ENCODE measurements at regions not wholly inside any gene's neighbourhood (a gene's known extent, or its start where the extent isn't known, plus 50 kb on each side); places are given as distances from the start of the nearest gene placed in this dataset.

DNA sequence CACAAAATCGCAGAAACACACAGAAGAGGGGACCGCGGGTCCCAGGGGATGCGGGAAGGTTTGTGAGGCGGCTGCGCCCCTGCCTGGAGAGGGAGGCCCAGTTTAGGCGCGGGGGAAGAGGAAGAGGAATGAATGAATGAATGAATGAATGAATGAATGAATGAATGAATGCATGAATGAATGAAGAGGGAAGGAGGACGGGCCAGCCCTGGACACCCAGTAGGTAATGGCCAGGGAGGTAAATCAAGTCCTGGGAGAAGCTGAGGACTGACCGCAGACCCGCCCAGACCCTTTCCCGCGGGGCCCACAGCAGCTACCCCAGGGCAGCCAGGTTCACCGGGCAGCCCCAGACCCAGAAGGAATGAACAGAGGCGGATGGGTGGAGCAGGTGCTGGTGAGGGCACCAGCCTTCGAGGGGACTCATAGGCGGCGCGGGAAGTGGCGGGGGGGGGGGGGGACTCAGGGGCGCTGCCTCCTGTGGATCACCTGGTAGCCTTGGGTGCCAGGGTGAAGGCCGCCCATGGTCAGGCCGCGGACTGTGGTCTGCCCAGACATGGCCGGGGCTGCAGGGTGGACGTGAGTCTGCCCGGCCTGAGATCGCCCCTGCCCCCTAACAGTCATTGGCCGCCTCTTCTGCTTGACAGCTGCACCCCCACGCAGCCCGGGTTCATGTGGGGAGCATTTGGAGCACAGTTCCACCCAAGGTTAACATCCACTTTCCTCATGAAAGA lies 192.0 kb upstream of the PDE10A start:
- DNase-seq (ENCODE audit: low spot score), result no peak
- no peak for FAIRE-seq
- in situ Hi-C loops (cut with HindIII; ENCODE audit: extremely low pct_ligation_motif_present, low pct_unique_long_range_greater_than_20kb), result loop anchor here (5.0 kb wide), 1 partner anchor 123 kb away; no protein-coding TSS in a partner anchor
- no peak overlapping the region for H2AFZ ChIP-seq (ENCODE audit: low read length)
- H4K20me1 ChIP-seq (ENCODE audit: insufficient read depth, low read length), result no peaks in the 10 kb centered on the region
- H3K79me2 ChIP-seq (ENCODE audit: insufficient read depth, low read length), result no peaks in the 10 kb centered on the region
- peaks cover 6 to 43% of the 10 kb centered on the region in 2 experiments; a peak in 4 of 5 replicates for H3K27me3 ChIP-seq (ENCODE audit: control insufficient read depth in 1 of 2, insufficient read depth in 2 of 2, low read length in 2 of 2)
- no peak overlapping the region for H3K27ac ChIP-seq (ENCODE audit: extremely low read length, insufficient read depth, low read length)
- CTCF ChIA-PET (ENCODE audit: low intra/inter-chr PET ratio, low total read pairs), result no interaction called here
- H3K4me1 ChIP-seq (ENCODE audit: insufficient read depth, low read length), result no peaks in the 10 kb centered on the region
- no peak overlapping the region for H3K4me2 ChIP-seq (ENCODE audit: low read depth, low read length)
- 66% methylated on average over 18 of the region's 31 CpGs for WGBS (ENCODE audit: low lambda C conversion rate)
- POLR2A ChIA-PET, result no interaction called here
- no TSS peak for BruUV-seq (replicated peaks)
- H3K9me3 ChIP-seq (ENCODE audit: low read length), result no peaks in the 10 kb centered on the region
- intact Hi-C loops (cut with micrococcal nuclease; ENCODE audit: unreplicated experiment), result no loop called here
- ATAC-seq, result no peak
- H3K36me3 ChIP-seq (replicated peaks in 1 of 2; ENCODE audit: control insufficient read depth in 1 of 2, insufficient read depth in 2 of 2, low read length in 2 of 2), result no peaks in the 10 kb centered on the region
- no peak overlapping the region for H3K4me3 ChIP-seq (replicated peaks in 1 of 3; ENCODE audit: insufficient read depth in 1 of 3, low read depth in 2 of 3, low read length in 3 of 3)
- H3K9ac ChIP-seq (ENCODE audit: insufficient read depth, low read depth, low read length), result no peak overlapping the region
- TF ChIP-seq ZNF337 (CRISPR knock-in tag; IDR thresholded peaks at IDR 0.05; ENCODE audit: borderline replicate concordance, low read depth) (no peak), ZNF331 (CRISPR knock-in tag; IDR thresholded peaks at IDR 0.05) (no peak), ZNF772 (CRISPR knock-in tag; IDR thresholded peaks at IDR 0.05) (no peak), ZNF251 (CRISPR knock-in tag; IDR thresholded peaks at IDR 0.05) (no peak), ZNF136 (CRISPR knock-in tag; IDR thresholded peaks at IDR 0.05; ENCODE audit: low read depth) (no peak), YEATS2 (CRISPR knock-in tag; IDR thresholded peaks at IDR 0.05; ENCODE audit: borderline replicate concordance) (no peak), FOXO1 (CRISPR knock-in tag; IDR thresholded peaks at IDR 0.05) (no peak), ZNF883 (CRISPR knock-in tag; IDR thresholded peaks at IDR 0.05; ENCODE audit: not compliant biosample characterization) (no peak), ARID2 (CRISPR knock-in tag; IDR thresholded peaks at IDR 0.05; ENCODE audit: borderline replicate concordance) (no peak), CBX2 (IDR thresholded peaks at IDR 0.05; ENCODE audit: low read depth, low read length) (no peak), CBX2 (CRISPR knock-in tag; IDR thresholded peaks at IDR 0.05; ENCODE audit: low read depth) (no peak), TEAD3 (CRISPR knock-in tag; optimal IDR thresholded peaks at IDR 0.05; ENCODE audit: borderline replicate concordance) (no peak), ISL2 (CRISPR knock-in tag; IDR thresholded peaks at IDR 0.05) (no peak)
- TF ChIP-seq, protein P1, sequence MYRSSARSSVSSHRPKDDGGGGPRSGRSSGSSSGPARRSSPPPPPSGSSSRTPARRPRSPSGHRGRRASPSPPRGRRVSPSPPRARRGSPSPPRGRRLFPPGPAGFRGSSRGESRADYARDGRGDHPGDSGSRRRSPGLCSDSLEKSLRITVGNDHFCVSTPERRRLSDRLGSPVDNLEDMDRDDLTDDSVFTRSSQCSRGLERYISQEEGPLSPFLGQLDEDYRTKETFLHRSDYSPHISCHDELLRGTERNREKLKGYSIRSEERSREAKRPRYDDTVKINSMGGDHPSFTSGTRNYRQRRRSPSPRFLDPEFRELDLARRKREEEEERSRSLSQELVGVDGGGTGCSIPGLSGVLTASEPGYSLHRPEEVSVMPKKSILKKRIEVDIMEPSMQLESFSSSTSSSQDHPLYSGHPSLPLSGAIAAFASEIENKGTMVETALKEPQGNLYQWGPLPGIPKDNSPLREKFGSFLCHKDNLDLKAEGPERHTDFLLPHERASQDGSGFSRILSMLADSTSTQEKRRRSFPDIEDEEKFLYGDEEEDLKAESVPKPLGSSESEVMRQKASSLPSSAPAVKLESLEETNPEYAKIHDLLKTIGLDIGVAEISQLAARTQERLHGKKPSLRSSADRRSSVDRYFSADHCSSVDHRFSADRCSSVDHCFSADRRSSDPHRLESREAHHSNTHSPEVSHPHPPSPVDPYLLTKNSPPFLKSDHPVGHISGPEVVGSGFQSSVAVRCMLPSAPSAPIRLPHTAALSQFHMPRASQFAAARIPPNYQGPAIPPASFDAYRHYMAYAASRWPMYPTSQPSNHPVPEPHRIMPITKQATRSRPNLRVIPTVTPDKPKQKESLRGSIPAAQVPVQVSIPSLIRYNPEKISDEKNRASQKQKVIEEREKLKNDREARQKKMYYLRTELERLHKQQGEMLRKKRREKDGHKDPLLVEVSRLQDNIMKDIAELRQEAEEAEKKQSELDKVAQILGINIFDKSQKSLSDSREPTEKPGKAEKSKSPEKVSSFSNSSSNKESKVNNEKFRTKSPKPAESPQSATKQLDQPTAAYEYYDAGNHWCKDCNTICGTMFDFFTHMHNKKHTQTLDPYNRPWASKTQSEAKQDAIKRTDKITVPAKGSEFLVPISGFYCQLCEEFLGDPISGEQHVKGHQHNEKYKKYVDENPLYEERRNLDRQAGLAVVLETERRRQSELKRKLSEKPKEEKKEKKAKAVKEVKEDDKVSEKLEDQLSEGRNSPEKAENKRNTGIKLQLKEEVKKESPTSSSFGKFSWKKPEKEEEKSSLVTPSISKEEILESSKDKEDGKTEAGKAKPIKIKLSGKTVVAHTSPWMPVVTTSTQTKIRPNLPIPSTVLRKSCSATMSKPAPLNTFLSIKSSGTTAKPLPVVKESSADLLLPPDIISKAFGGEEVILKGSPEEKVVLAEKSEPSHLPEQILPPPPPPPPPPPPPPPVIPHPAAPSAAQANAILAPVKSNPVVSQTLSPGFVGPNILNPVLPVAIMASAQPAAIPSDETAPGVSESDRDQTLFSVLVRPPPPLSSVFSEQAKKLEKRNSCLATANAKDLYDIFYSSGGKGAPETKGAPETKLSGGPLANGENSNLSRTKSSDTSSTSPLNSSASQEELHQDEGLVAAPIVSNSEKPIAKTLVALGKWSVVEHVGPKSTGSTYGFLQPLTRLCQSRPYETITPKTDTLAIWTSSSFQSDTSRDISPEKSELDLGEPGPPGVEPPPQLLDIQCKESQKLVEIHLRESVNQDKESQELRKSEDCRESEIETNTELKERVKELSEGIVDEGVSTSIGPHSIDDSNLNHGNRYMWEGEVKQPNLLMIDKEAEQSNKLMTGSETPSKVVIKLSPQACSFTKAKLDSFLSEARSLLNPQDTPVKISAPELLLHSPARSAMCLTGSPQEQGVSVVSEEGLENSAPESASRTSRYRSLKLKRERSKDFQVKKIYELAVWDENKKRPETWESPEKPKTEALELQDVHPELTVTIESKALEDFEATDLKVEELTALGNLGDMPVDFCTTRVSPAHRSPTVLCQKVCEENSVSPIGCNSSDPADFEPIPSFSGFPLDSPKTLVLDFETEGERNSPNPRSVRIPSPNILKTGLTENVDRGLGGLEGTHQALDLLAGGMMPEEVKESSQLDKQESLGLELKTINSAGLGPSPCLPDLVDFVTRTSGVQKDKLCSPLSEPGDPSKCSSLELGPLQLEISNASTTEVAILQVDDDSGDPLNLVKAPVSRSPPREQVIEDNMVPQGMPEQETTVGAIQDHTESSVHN (CRISPR knock-in tag; IDR thresholded peaks at IDR 0.05), result no peak
